H9 (cell line): ENCODE measurements at regions not wholly inside any gene's neighbourhood (a gene's known extent, or its start where the extent isn't known, plus 50 kb on each side); places are given as distances from the start of the nearest gene placed in this dataset.

Source experiments
- DNase-seq: peaks from one replicate; pipeline ENCODE4 v3.0.0-alpha.2; 2017
- H2AFZ ChIP-seq: one replicate; pipeline ENCODE4 v1.6.1; 2013; ENCODE audit warnings: mild to moderate bottlenecking, low read length, control low read depth, moderate library complexity
- H2AK5ac ChIP-seq: 2 replicates; pipeline ENCODE4 v1.6.1; 2013; ENCODE audit warnings: low read length, control low read depth, mixed read lengths; ENCODE audit not compliant: insufficient read length
- H2BK120ac ChIP-seq: one replicate; pipeline ENCODE4 v1.6.1; 2013; ENCODE audit warnings: low read depth, mild to moderate bottlenecking, low read length, control low read depth, inconsistent platforms; ENCODE audit not compliant: poor library complexity, severe bottlenecking
- H2BK12ac ChIP-seq: 2 replicates; pipeline ENCODE4 v1.6.1; 2013; ENCODE audit warnings: low read length, control low read depth, mixed read lengths, low read depth; ENCODE audit not compliant: insufficient read length
- H2BK15ac ChIP-seq: 2 replicates; pipeline ENCODE4 v1.6.1; 2013; ENCODE audit warnings: low read depth, low read length, control low read depth
- H2BK20ac ChIP-seq: one replicate; pipeline ENCODE4 v1.6.1; 2013; ENCODE audit warnings: low read depth, mild to moderate bottlenecking, low read length, control low read depth, inconsistent platforms; ENCODE audit not compliant: poor library complexity, severe bottlenecking
- H2BK5ac ChIP-seq: 2 replicates; pipeline ENCODE4 v1.6.1; 2013; ENCODE audit warnings: low read length, control low read depth, mixed read lengths; ENCODE audit not compliant: insufficient read length
- H3K14ac ChIP-seq: 2 replicates; pipeline ENCODE4 v1.6.1; 2013; ENCODE audit warnings: low read length, control low read depth; ENCODE audit not compliant: insufficient read depth
- H3K18ac ChIP-seq: 2 replicates; pipeline ENCODE4 v1.6.1; 2013; ENCODE audit warnings: low read depth, mild to moderate bottlenecking, mixed read lengths, low read length, control low read depth; ENCODE audit not compliant: insufficient read length
- H3K23ac ChIP-seq: 2 replicates; pipeline ENCODE4 v1.6.1; 2013; ENCODE audit warnings: low read length, control low read depth, mixed read lengths, low read depth; ENCODE audit not compliant: insufficient read length
- H3K23me2 ChIP-seq: 2 replicates; pipeline ENCODE4 v1.6.1; 2013; ENCODE audit warnings: low read depth, mild to moderate bottlenecking, mixed read lengths, low read length, control low read depth; ENCODE audit not compliant: insufficient read length, poor library complexity, severe bottlenecking
- H3K27ac ChIP-seq: 2 replicates; pipeline ENCODE4 v1.5.1; 2013; ENCODE audit warnings: low read length, control low read depth, mixed read lengths, low read depth; ENCODE audit not compliant: insufficient read length
- H3K27me3 ChIP-seq: 2 replicates; pipeline ENCODE4 v1.6.1; 2013; ENCODE audit warnings: low read length, control low read depth, inconsistent platforms; ENCODE audit not compliant: insufficient read depth
- H3K4ac ChIP-seq: 2 replicates; pipeline ENCODE4 v1.6.1; 2013; ENCODE audit warnings: low read depth, mild to moderate bottlenecking, control low read depth, inconsistent platforms, low read length, moderate library complexity
- H3K4me1 ChIP-seq: 2 replicates; pipeline ENCODE4 v1.6.1; 2013; ENCODE audit warnings: low read length, control low read depth, inconsistent platforms; ENCODE audit not compliant: insufficient read depth
- H3K4me2 ChIP-seq: 2 replicates; pipeline ENCODE4 v1.6.1; 2013; ENCODE audit warnings: low read length, control low read depth, mixed read lengths; ENCODE audit not compliant: insufficient read length, insufficient read depth
- H3K56ac ChIP-seq: 2 replicates; pipeline ENCODE4 v1.6.1; 2013; ENCODE audit warnings: low read depth, mild to moderate bottlenecking, mixed read lengths, low read length, control low read depth; ENCODE audit not compliant: insufficient read length
- H3K79me1 ChIP-seq: 2 replicates; pipeline ENCODE4 v1.6.1; 2013; ENCODE audit warnings: low read depth, mild to moderate bottlenecking, moderate library complexity, low read length, control low read depth, inconsistent platforms; ENCODE audit not compliant: insufficient read depth, poor library complexity, severe bottlenecking
- H3K79me2 ChIP-seq: 2 replicates; pipeline ENCODE4 v1.6.1; 2013; ENCODE audit warnings: low read length, control low read depth, inconsistent platforms; ENCODE audit not compliant: insufficient read depth
- H3K9ac ChIP-seq: 2 replicates; pipeline ENCODE4 v1.6.1; 2013; ENCODE audit warnings: low read length, control low read depth, mixed read lengths; ENCODE audit not compliant: insufficient read length; ENCODE audit errors: extremely low read depth
- H3K9me3 ChIP-seq: one replicate; pipeline ENCODE4 v1.6.1; 2013; ENCODE audit warnings: low read depth, low read length, inconsistent platforms; ENCODE audit not compliant: control insufficient read depth
- H3T11ph ChIP-seq: one replicate; pipeline ENCODE4 v1.6.1; 2013; ENCODE audit warnings: mild to moderate bottlenecking, low read length, control low read depth, inconsistent platforms
- H4K20me1 ChIP-seq: one replicate; pipeline ENCODE4 v1.6.1; 2013; ENCODE audit not compliant: control insufficient read depth, insufficient read length, insufficient read depth
- H4K5ac ChIP-seq: 2 replicates; pipeline ENCODE4 v1.6.1; 2013; ENCODE audit warnings: low read depth, mild to moderate bottlenecking, mixed read lengths, low read length, control low read depth; ENCODE audit not compliant: insufficient read length
- H4K8ac ChIP-seq: replicated peaks from 2 replicates; pipeline ENCODE4 v1.6.1; 2013; ENCODE audit warnings: low read length, control low read depth, mixed read lengths, low read depth; ENCODE audit not compliant: insufficient read length
- H4K91ac ChIP-seq: 2 replicates; pipeline ENCODE4 v1.6.1; 2013; ENCODE audit warnings: low read depth, mild to moderate bottlenecking, moderate library complexity, mixed read lengths, low read length, control low read depth; ENCODE audit not compliant: insufficient read length
- H3K27ac Mint-ChIP-seq, 3 experiments: 2 replicates in 2 of 3; 3 replicates in 1 of 3; pipeline ENCODE4 v1.8.0; 2020 to 2021; ENCODE audit warnings: mixed read lengths in 3 of 3, mild to moderate bottlenecking in 1 of 3, moderate library complexity in 1 of 3
- H3K27me3 Mint-ChIP-seq: 2 replicates; pipeline ENCODE4 v1.8.0; 2021; ENCODE audit warnings: low read depth, mild to moderate bottlenecking, moderate library complexity, mixed read lengths
- H3K36me3 Mint-ChIP-seq, 3 experiments: 2 replicates in 2 of 3; 3 replicates in 1 of 3; pipeline ENCODE4 v1.8.0; 2020 to 2021; ENCODE audit warnings: low read depth in 3 of 3, mixed read lengths in 3 of 3; ENCODE audit not compliant: insufficient read depth in 1 of 3
- H3K4me1 Mint-ChIP-seq, 2 experiments: 2 replicates each; pipeline ENCODE4 v1.8.0; 2020; ENCODE audit warnings: mixed read lengths in 2 of 2
- H3K4me3 Mint-ChIP-seq, 2 experiments: 2 replicates in 1 of 2; 3 replicates in 1 of 2; pipeline ENCODE4 v1.8.0; 2020 to 2021; ENCODE audit warnings: mild to moderate bottlenecking in 2 of 2, mixed read lengths in 2 of 2, moderate library complexity in 1 of 2
- H3K9me3 Mint-ChIP-seq, 2 experiments: 2 replicates in 1 of 2; 3 replicates in 1 of 2; pipeline ENCODE4 v1.8.0; 2020; ENCODE audit warnings: mild to moderate bottlenecking in 2 of 2, mixed read lengths in 2 of 2, moderate library complexity in 1 of 2
- CTCF ChIP-seq: fragments of 200-600 bp; sonication (generic); conservative IDR thresholded peaks from 3 replicates; pipeline ENCODE4 v1.8.0; 2021; ENCODE audit warnings: antibody characterized with exemption, mild to moderate bottlenecking
- WGBS: extraction: QIAGEN DNeasy Blood & Tissue Kit; methylation state at CpG from one replicate; pipeline ENCODE4 v1.1.7; 2013; ENCODE audit warnings: missing lambda C conversion rate, low lambda C conversion rate, mixed read lengths; ENCODE audit not compliant: insufficient read length; ENCODE audit errors: extremely low coverage; 5-methylcytosine and 5-hydroxymethylcytosine counted together

- H3K23ac ChIP-seq, result no peak overlapping the region
- TF ChIP-seq CTCF, result no peak
- Mint-ChIP-seq H3K27ac (no peak overlapping the region), H3K36me3 (peaks cover 0 to 4% (median 0%) of the 10 kb centered on the region in 3 experiments; a peak in 1 of 7 replicates), H3K27me3 (peaks cover 43% of the 10 kb centered on the region), H3K4me3 (no peak overlapping the region), H3K9me3 (no peaks in the 10 kb centered on the region; a peak in 1 of 5 replicates), H3K4me1 (peaks cover 3 to 16% of the 10 kb centered on the region in 2 experiments; a peak in 3 of 4 replicates)
- no peak overlapping the region for H3T11ph ChIP-seq
- H3K23me2 ChIP-seq, result no peaks in the 10 kb centered on the region
- no CpG with 5 or more reads among the region's 9 CpGs for WGBS
- H2AFZ ChIP-seq, result no peak overlapping the region
- H3K9me3 ChIP-seq, result no peaks in the 10 kb centered on the region
- H2BK20ac ChIP-seq, result no peak overlapping the region
- no peaks in the 10 kb centered on the region for H4K20me1 ChIP-seq
- H3K56ac ChIP-seq, result no peak overlapping the region
- no peak overlapping the region for H2BK120ac ChIP-seq
- H3K4me1 ChIP-seq, result no peaks in the 10 kb centered on the region; the same call in 1 of the 2 replicates
- no peak overlapping the region for H3K14ac ChIP-seq
- no peak overlapping the region for H2BK12ac ChIP-seq
- no peaks in the 10 kb centered on the region for H3K27me3 ChIP-seq
- no peak overlapping the region for H4K8ac ChIP-seq
- no peaks in the 10 kb centered on the region for H3K79me2 ChIP-seq
- no peak overlapping the region for H3K27ac ChIP-seq
- H3K4ac ChIP-seq, result no peak overlapping the region
- H4K91ac ChIP-seq, result no peak overlapping the region
- no peak overlapping the region for H2BK15ac ChIP-seq
- H3K18ac ChIP-seq, result no peak overlapping the region
- H3K79me1 ChIP-seq, result no peaks in the 10 kb centered on the region
- no peak overlapping the region for H4K5ac ChIP-seq
- H2BK5ac ChIP-seq, result no peak overlapping the region
- no peak overlapping the region for H2AK5ac ChIP-seq
- H3K4me2 ChIP-seq, result no peak overlapping the region
- H3K9ac ChIP-seq, result no peak overlapping the region
- no peak for DNase-seq
Measured at GRCh38 chr14:76268700-76269099, 107.2 kb upstream of the ESRRB start.
